ENCODE measurements at regions not wholly inside any gene's neighbourhood (a gene's known extent, or its start where the extent isn't known, plus 50 kb on each side); places are given as distances from the start of the nearest gene placed in this dataset.

- no peak for TF ChIP-seq ZNF677 (tag by site-specific recombination; IDR thresholded peaks at IDR 0.05)
- no peak for TF ChIP-seq ZNF639 (tag by site-specific recombination; IDR thresholded peaks at IDR 0.05)
- TF ChIP-seq, protein P1, sequence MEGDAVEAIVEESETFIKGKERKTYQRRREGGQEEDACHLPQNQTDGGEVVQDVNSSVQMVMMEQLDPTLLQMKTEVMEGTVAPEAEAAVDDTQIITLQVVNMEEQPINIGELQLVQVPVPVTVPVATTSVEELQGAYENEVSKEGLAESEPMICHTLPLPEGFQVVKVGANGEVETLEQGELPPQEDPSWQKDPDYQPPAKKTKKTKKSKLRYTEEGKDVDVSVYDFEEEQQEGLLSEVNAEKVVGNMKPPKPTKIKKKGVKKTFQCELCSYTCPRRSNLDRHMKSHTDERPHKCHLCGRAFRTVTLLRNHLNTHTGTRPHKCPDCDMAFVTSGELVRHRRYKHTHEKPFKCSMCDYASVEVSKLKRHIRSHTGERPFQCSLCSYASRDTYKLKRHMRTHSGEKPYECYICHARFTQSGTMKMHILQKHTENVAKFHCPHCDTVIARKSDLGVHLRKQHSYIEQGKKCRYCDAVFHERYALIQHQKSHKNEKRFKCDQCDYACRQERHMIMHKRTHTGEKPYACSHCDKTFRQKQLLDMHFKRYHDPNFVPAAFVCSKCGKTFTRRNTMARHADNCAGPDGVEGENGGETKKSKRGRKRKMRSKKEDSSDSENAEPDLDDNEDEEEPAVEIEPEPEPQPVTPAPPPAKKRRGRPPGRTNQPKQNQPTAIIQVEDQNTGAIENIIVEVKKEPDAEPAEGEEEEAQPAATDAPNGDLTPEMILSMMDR (tag by site-specific recombination; IDR thresholded peaks at IDR 0.05), result no peak
- no peak for TF ChIP-seq PRDM4 (tag by site-specific recombination; IDR thresholded peaks at IDR 0.05)
- no peak for TF ChIP-seq OVOL3 (tag by site-specific recombination; IDR thresholded peaks at IDR 0.05)
- TF ChIP-seq ZNF48 (tag by site-specific recombination; IDR thresholded peaks at IDR 0.05), result no peak
- TF ChIP-seq ZNF561 (tag by site-specific recombination; IDR thresholded peaks at IDR 0.05; ENCODE audit: borderline replicate concordance), result no peak
Measured at GRCh38 chr9:31697956-31698355, 686.5 kb upstream of the ACO1 start.

Data from HEK293 (cell line).